K562 (cell line): ENCODE measurements at regions not wholly inside any gene's neighbourhood (a gene's known extent, or its start where the extent isn't known, plus 50 kb on each side); places are given as distances from the start of the nearest gene placed in this dataset.

Experiments used
- ATAC-seq: fragments of 200-7000 bp; cut with Tn5 transposase; 3 replicates; pipeline ENCODE4 v1.9.1; 2020; ENCODE audit warnings: moderate library complexity
- BruUV-seq: library from RNA; stranded (reverse); fragments of 400-500 nt; replicated peaks from 2 replicates; lab custom pipeline; 2021; lab: Mats Ljungman, UMichigan
- CTCF ChIA-PET: fragments of 300-600 bp; formaldehyde crosslinking; extraction: SDS; loops from one replicate; lab custom pipeline; 2021; ENCODE audit warnings: low intra/inter-chr PET ratio; lab: Yijun Ruan, JAX
- POLR2A ChIA-PET: fragments of 300-600, 350-650 bp; sonication (Branson Sonifier 250); formaldehyde crosslinking; extraction: SDS; loops from one replicate; lab custom pipeline; 2021; ENCODE audit warnings: antibody characterized with exemption, inconsistent platforms; lab: Yijun Ruan, JAX
- DNase-seq, 4 experiments: peaks; one replicate each; pipeline versions ENCODE4 v3.0.0 to v3.0.0-alpha.2; 2011 to 2018; ENCODE audit warnings: low spot score in 3 of 4, mixed read lengths in 3 of 4; ENCODE audit errors: extremely low read depth in 1 of 4
- FAIRE-seq: peaks from 2 replicates; lab custom pipeline; 2011; peaks lifted over from hg19 to GRCh38; lab: Jason Lieb, UNC
- H2AFZ ChIP-seq: 2 replicates; pipeline ENCODE4 v1.6.0; 2011; ENCODE audit warnings: low read depth, low read length, control low read depth, inconsistent platforms
- H3K27ac ChIP-seq: fragments of 200-600 bp; 3 replicates; pipeline ENCODE4 v1.8.0; 2011; ENCODE audit warnings: low read depth, mild to moderate bottlenecking, control low read depth, inconsistent platforms, low read length, moderate library complexity, mixed read lengths; ENCODE audit errors: extremely low read depth
- H3K27me3 ChIP-seq, 2 experiments: fragments of 300-600 bp in 1 of 2; 2 replicates in 1 of 2; 3 replicates in 1 of 2; pipeline versions ENCODE4 v1.6.0 to v1.8.0; 2011; ENCODE audit warnings: inconsistent platforms in 2 of 2, low read length in 2 of 2, mild to moderate bottlenecking in 1 of 2, mixed read lengths in 1 of 2, moderate library complexity in 1 of 2; ENCODE audit not compliant: control insufficient read depth in 2 of 2, insufficient read depth in 2 of 2
- H3K36me3 ChIP-seq: fragments of 300-600 bp; 3 replicates; pipeline ENCODE4 v1.8.0; 2011; ENCODE audit warnings: mild to moderate bottlenecking, low read length, inconsistent platforms; ENCODE audit not compliant: control insufficient read depth, insufficient read depth
- H3K4me1 ChIP-seq, 2 experiments: fragments of 200-600 bp in 1 of 2; replicated peaks in 1 of 2; 2 replicates in 1 of 2; 3 replicates in 1 of 2; pipeline versions ENCODE4 v1.5.1 to v1.8.0; 2011; ENCODE audit warnings: inconsistent platforms in 2 of 2, low read length in 2 of 2, mild to moderate bottlenecking in 1 of 2, mixed read lengths in 1 of 2, moderate library complexity in 1 of 2; ENCODE audit not compliant: control insufficient read depth in 2 of 2, insufficient read depth in 2 of 2
- H3K4me2 ChIP-seq: 2 replicates; pipeline ENCODE4 v1.6.1; 2011; ENCODE audit warnings: low read length, control low read depth, inconsistent platforms, mixed read lengths; ENCODE audit not compliant: insufficient read depth
- H3K4me3 ChIP-seq: fragments of 200-600 bp; sonication (generic), shearing (Covaris generic); 2 replicates; pipeline ENCODE4 v1.5.1; 2016; ENCODE audit warnings: control low read depth, inconsistent platforms
- H3K79me2 ChIP-seq: fragments of 200-600 bp; 3 replicates; pipeline ENCODE4 v1.8.0; 2011; ENCODE audit warnings: low read length, inconsistent platforms; ENCODE audit not compliant: control insufficient read depth, insufficient read depth
- H3K9ac ChIP-seq, 2 experiments: 2 replicates each; pipeline versions ENCODE4 v1.6.0 to v1.6.1; 2011; ENCODE audit warnings: low read depth in 2 of 2, low read length in 2 of 2, control low read depth in 1 of 2, inconsistent platforms in 1 of 2, mild to moderate bottlenecking in 1 of 2, mixed read lengths in 1 of 2; ENCODE audit not compliant: insufficient read depth in 1 of 2
- H3K9me1 ChIP-seq: one replicate; pipeline ENCODE4 v1.6.0; 2011; ENCODE audit warnings: inconsistent platforms, mild to moderate bottlenecking, low read length, moderate library complexity; ENCODE audit not compliant: control insufficient read depth, insufficient read depth
- H3K9me3 ChIP-seq: replicated peaks from 2 replicates; pipeline ENCODE4 v1.5.1; 2011; ENCODE audit warnings: low read depth, low read length, inconsistent platforms; ENCODE audit not compliant: control insufficient read depth, insufficient read depth
- H4K20me1 ChIP-seq: replicated peaks from 2 replicates; pipeline ENCODE4 v1.6.1; 2011; ENCODE audit warnings: low read length, inconsistent platforms, mixed read lengths; ENCODE audit not compliant: control insufficient read depth, insufficient read depth
- ETV1 ChIP-seq: fragments of 450-650 bp; conservative IDR thresholded peaks from 2 replicates; pipeline ENCODE4 v1.6.1; 2016; ENCODE audit warnings: missing genetic modification characterization, control low read depth, low read depth, missing compliant biosample characterization
- FOXJ3 ChIP-seq: sonication (generic); formaldehyde crosslinking; IDR thresholded peaks from 2 replicates; pipeline ENCODE4 v1.4.0; 2020; ENCODE audit warnings: mild to moderate bottlenecking, missing genetic modification reagents
- HMGXB4 ChIP-seq: sonication (generic); formaldehyde crosslinking; IDR thresholded peaks from 2 replicates; pipeline ENCODE4 v1.8.1; 2023; ENCODE audit warnings: mild to moderate bottlenecking, missing genetic modification reagents
- JUN ChIP-seq, 2 experiments: sonication (generic) in 1 of 2; formaldehyde crosslinking in 1 of 2; IDR thresholded peaks; 2 replicates each; pipeline versions ENCODE4 v1.6.1 to v1.8.0; 2012 to 2022; ENCODE audit warnings: borderline replicate concordance in 2 of 2, mild to moderate bottlenecking in 2 of 2, improper control_type of control experiment in 1 of 2, low read depth in 1 of 2, low read length in 1 of 2, missing genetic modification reagents in 1 of 2
- POLR2AphosphoS5 ChIP-seq: IDR thresholded peaks from 2 replicates; pipeline ENCODE4 v1.6.1; 2011; ENCODE audit warnings: mild to moderate bottlenecking, low read depth, low read length, moderate library complexity; ENCODE audit not compliant: control insufficient read depth, insufficient read depth
- SIN3A ChIP-seq, 2 experiments: fragments of 150-350 bp in 1 of 2; IDR thresholded peaks; 2 replicates each; pipeline ENCODE4 v1.6.1; 2011 to 2016; ENCODE audit warnings: borderline replicate concordance in 2 of 2, low read depth in 2 of 2, low read length in 2 of 2, mild to moderate bottlenecking in 2 of 2, moderate library complexity in 2 of 2; ENCODE audit not compliant: control insufficient read depth in 1 of 2
- SMARCB1 ChIP-seq: IDR thresholded peaks from 2 replicates; pipeline ENCODE4 v1.6.1; 2011; ENCODE audit warnings: improper control_type of control experiment, low read depth; ENCODE audit not compliant: insufficient read length
- ZBTB17 ChIP-seq: fragments of 450-650 bp; formaldehyde crosslinking; IDR thresholded peaks from 2 replicates; pipeline ENCODE4 v1.4.0; 2020; ENCODE audit warnings: mild to moderate bottlenecking
- WGBS: fragments of 100-300 bp; shearing (Covaris generic); methylation state at CpG from one replicate; pipeline ENCODE4 v1.1.6; 2016; ENCODE audit warnings: low coverage, mixed read lengths; ENCODE audit not compliant: insufficient coverage; ENCODE audit errors: missing lambda C conversion rate; 5-methylcytosine and 5-hydroxymethylcytosine counted together
- in situ Hi-C: fragments of 300-500 bp; cut with MboI; formaldehyde crosslinking; loops from 4 replicates; pipeline ENCODE4 v1.15.0; 2018; ENCODE audit warnings: inconsistent platforms, mixed read lengths
- intact Hi-C: fragments of 100-400 bp; cut with micrococcal nuclease; formaldehyde crosslinking; loops from 2 replicates; pipeline ENCODE4 v1.14.2; 2022
- TF ChIP-seq, protein P1 (sequence below): fragments of 250-450 bp; sonication (Bioruptor Pico); IDR thresholded peaks from 2 replicates; pipeline ENCODE4 v1.8.0; 2021; ENCODE audit warnings: moderate library complexity, mild to moderate bottlenecking, inconsistent platforms
- TF ChIP-seq, protein P2 (sequence below), 2 experiments: fragments of 450-650 bp; IDR thresholded peaks; 2 replicates each; pipeline ENCODE4 v1.6.1; 2018; ENCODE audit warnings: mild to moderate bottlenecking in 2 of 2, low read depth in 1 of 2; ENCODE audit not compliant: partially characterized antibody in 2 of 2

- no peak for TF ChIP-seq JUN (IDR thresholded peaks at IDR 0.05; ENCODE audit: borderline replicate concordance, low read depth, low read length)
- no peak for TF ChIP-seq JUN (CRISPR knock-in tag; IDR thresholded peaks at IDR 0.05; ENCODE audit: borderline replicate concordance)
Observed at GRCh38 chr16:86941731-86942130, 363.4 kb downstream of the FOXL1 start (continued).

DNA sequence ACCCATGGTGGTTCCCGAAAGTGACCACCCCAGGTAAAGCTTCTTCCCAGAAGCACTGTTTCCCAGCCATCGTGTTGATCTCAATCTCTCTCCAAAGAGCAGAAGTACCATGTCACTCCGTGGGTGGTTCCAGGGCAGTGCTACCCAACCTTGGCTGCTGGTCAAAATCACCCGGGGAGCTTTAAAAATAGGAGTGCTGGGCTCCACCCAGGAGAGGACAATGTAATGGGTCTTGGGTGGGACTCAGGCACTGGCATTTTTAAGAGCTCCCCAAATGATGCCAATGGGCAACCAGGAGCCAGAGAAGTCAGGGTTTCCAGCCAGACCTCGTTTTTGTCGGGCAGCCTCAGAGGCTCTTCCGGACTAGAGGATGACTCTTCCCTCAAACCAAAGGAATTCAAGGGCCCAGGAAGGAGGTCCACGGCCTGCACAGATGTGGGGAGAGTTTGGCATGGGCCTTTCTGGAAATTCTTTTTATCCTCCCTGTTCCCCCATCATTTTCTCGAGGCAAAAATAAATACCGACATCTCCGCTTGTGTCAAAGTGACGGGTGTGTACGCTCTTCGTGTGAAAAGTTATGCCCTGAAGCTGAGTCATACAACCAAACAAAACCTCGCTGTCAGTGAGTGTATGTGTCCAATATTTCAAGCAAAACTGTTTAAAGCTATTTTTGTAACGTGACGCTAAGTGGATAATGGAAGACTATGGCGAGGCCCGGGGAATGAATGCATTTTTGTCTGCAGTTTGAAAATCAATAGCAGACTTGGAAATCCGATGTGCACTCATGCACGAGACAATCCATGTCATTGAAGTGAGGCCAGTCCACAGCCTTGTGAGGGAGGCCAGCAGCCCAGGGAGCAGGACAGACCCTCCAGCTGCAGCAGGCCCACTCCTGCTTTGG is 364.1 kb downstream of the FOXL1 start:
- 3% methylated on average over 21 of the region's 21 CpGs for WGBS
- ATAC-seq (no peak), FAIRE-seq (no peak), DNase-seq (no peak)
- intact Hi-C loops: no loop called here
- Histone ChIP-seq H4K20me1 (peaks cover 5% of the 10 kb centered on the region; the same call in 1 of the 2 replicates), H3K79me2 (no peaks in the 10 kb centered on the region), H2AFZ (no peak overlapping the region), H3K36me3 (no peaks in the 10 kb centered on the region), H3K9me3 (no peaks in the 10 kb centered on the region), H3K27me3 (peaks cover 14 to 57% of the 10 kb centered on the region in 2 experiments), H3K4me1 (no peaks in the 10 kb centered on the region), H3K27ac (no peak overlapping the region), H3K9ac (no peak overlapping the region), H3K9me1 (peaks cover 2% of the 10 kb centered on the region), H3K4me2 (no peak overlapping the region), H3K4me3 (no peak overlapping the region)
- no TSS peak for BruUV-seq
- POLR2A ChIA-PET: interaction anchor here (0.6 to 1.1 kb wide), 2 partner anchors 14 to 403 kb away, joined by 3 read pairs; no protein-coding TSS in a partner anchor
- in situ Hi-C loops: no loop called here
- CTCF ChIA-PET: no interaction called here
- no peak for TF ChIP-seq POLR2AphosphoS5
- TF ChIP-seq HMGXB4 (CRISPR knock-in tag): no peak
- TF ChIP-seq FOXJ3 (CRISPR knock-in tag): no peak
- TF ChIP-seq, protein P1, sequence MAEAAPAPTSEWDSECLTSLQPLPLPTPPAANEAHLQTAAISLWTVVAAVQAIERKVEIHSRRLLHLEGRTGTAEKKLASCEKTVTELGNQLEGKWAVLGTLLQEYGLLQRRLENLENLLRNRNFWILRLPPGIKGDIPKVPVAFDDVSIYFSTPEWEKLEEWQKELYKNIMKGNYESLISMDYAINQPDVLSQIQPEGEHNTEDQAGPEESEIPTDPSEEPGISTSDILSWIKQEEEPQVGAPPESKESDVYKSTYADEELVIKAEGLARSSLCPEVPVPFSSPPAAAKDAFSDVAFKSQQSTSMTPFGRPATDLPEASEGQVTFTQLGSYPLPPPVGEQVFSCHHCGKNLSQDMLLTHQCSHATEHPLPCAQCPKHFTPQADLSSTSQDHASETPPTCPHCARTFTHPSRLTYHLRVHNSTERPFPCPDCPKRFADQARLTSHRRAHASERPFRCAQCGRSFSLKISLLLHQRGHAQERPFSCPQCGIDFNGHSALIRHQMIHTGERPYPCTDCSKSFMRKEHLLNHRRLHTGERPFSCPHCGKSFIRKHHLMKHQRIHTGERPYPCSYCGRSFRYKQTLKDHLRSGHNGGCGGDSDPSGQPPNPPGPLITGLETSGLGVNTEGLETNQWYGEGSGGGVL (CRISPR knock-in tag): no peak
- no peak for TF ChIP-seq SIN3A (IDR thresholded peaks at IDR 0.05; ENCODE audit: borderline replicate concordance in 2 of 2, control insufficient read depth in 1 of 2, low read depth in 2 of 2, low read length in 2 of 2)
- TF ChIP-seq ETV1 (tag): no peak
- TF ChIP-seq, protein P2, sequence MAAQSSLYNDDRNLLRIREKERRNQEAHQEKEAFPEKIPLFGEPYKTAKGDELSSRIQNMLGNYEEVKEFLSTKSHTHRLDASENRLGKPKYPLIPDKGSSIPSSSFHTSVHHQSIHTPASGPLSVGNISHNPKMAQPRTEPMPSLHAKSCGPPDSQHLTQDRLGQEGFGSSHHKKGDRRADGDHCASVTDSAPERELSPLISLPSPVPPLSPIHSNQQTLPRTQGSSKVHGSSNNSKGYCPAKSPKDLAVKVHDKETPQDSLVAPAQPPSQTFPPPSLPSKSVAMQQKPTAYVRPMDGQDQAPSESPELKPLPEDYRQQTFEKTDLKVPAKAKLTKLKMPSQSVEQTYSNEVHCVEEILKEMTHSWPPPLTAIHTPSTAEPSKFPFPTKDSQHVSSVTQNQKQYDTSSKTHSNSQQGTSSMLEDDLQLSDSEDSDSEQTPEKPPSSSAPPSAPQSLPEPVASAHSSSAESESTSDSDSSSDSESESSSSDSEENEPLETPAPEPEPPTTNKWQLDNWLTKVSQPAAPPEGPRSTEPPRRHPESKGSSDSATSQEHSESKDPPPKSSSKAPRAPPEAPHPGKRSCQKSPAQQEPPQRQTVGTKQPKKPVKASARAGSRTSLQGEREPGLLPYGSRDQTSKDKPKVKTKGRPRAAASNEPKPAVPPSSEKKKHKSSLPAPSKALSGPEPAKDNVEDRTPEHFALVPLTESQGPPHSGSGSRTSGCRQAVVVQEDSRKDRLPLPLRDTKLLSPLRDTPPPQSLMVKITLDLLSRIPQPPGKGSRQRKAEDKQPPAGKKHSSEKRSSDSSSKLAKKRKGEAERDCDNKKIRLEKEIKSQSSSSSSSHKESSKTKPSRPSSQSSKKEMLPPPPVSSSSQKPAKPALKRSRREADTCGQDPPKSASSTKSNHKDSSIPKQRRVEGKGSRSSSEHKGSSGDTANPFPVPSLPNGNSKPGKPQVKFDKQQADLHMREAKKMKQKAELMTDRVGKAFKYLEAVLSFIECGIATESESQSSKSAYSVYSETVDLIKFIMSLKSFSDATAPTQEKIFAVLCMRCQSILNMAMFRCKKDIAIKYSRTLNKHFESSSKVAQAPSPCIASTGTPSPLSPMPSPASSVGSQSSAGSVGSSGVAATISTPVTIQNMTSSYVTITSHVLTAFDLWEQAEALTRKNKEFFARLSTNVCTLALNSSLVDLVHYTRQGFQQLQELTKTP (IDR thresholded peaks at IDR 0.05; ENCODE audit: low read depth in 1 of 2, partially characterized antibody in 2 of 2): no peak
- TF ChIP-seq ZBTB17 (CRISPR knock-in tag): no peak
- TF ChIP-seq SMARCB1: no peak
